PC-9 (cell line): ENCODE measurements at regions not wholly inside any gene's neighbourhood (a gene's known extent, or its start where the extent isn't known, plus 50 kb on each side); places are given as distances from the start of the nearest gene placed in this dataset.
"Not testable (repeated sequence)": the region's sequence is repeated elsewhere in the genome, so short reads cannot be mapped to it uniquely, and the experiment has no call there.

ENCODE experiments used
- BruUV-seq: library from RNA; stranded (reverse); fragments of 400-500 nt; replicated peaks from 2 replicates; lab custom pipeline; 2021; lab: Mats Ljungman, UMichigan
- CTCF ChIA-PET: fragments of 300-600 bp; sonication (Branson Sonifier 250); formaldehyde crosslinking; loops from one replicate; lab custom pipeline; 2022; ENCODE audit warnings: antibody characterized with exemption; lab: Charles Lee
- POLR2A ChIA-PET: fragments of 300-600 bp; sonication (Branson Sonifier 250); formaldehyde crosslinking; loops from one replicate; lab custom pipeline; 2022; ENCODE audit warnings: antibody characterized with exemption; ENCODE audit not compliant: unreplicated experiment; lab: Charles Lee
- DNase-seq, 2 experiments: peaks; one replicate each; pipeline versions ENCODE4 v3.0.0 to v3.0.0-alpha.2; 2015 to 2022; ENCODE audit warnings: mixed read lengths in 1 of 2
- H2AFZ ChIP-seq: fragments of 200-600 bp; sonication (generic); 2 replicates; pipeline ENCODE4 v1.8.1; 2017; ENCODE audit warnings: antibody characterized with exemption
- H3F3A ChIP-seq: fragments of 200-600 bp; sonication (generic); 2 replicates; pipeline ENCODE4 v1.8.1; 2017; ENCODE audit warnings: antibody characterized with exemption, mild to moderate bottlenecking, low read depth; ENCODE audit not compliant: insufficient read depth
- H3K27ac ChIP-seq: fragments of 200-600 bp; sonication (generic); 2 replicates; pipeline ENCODE4 v1.6.1; 2016; ENCODE audit warnings: mixed run types
- H3K27me3 ChIP-seq: fragments of 200-600 bp; sonication (generic); 2 replicates; pipeline ENCODE4 v1.6.1; 2016; ENCODE audit warnings: low read depth, mixed run types; ENCODE audit not compliant: insufficient read depth
- H3K36me3 ChIP-seq: fragments of 200-600 bp; sonication (generic); 2 replicates; pipeline ENCODE4 v1.6.1; 2016; ENCODE audit warnings: low read depth, mixed run types
- H3K4me1 ChIP-seq: fragments of 200-600 bp; sonication (generic); replicated peaks from 2 replicates; pipeline ENCODE4 v1.6.1; 2016; ENCODE audit warnings: mixed run types; ENCODE audit not compliant: insufficient read depth
- H3K4me2 ChIP-seq: fragments of 200-600 bp; sonication (generic); 2 replicates; pipeline ENCODE4 v1.6.1; 2017; ENCODE audit warnings: mixed run types
- H3K4me3 ChIP-seq: fragments of 200-600 bp; sonication (generic); 2 replicates; pipeline ENCODE4 v1.6.1; 2016; ENCODE audit warnings: mixed run types
- H3K79me2 ChIP-seq: fragments of 200-600 bp; sonication (generic); 2 replicates; pipeline ENCODE4 v1.6.1; 2017; ENCODE audit warnings: low read depth, mixed run types
- H3K9me2 ChIP-seq: fragments of 200-600 bp; sonication (generic); 2 replicates; pipeline ENCODE4 v1.8.1; 2017; ENCODE audit warnings: mild to moderate bottlenecking; ENCODE audit not compliant: insufficient read depth
- H3K9me3 ChIP-seq: fragments of 200-600 bp; sonication (generic); 2 replicates; pipeline ENCODE4 v1.8.1; 2016; ENCODE audit warnings: low read depth; ENCODE audit not compliant: insufficient read depth
- H4K20me1 ChIP-seq: fragments of 200-600 bp; sonication (generic); 2 replicates; pipeline ENCODE4 v1.8.1; 2017; ENCODE audit not compliant: insufficient read depth
- EZH2 ChIP-seq: fragments of 200-600 bp; sonication (generic); IDR thresholded peaks from 2 replicates; pipeline ENCODE4 v1.8.0; 2017; ENCODE audit warnings: antibody characterized with exemption, low read depth
- intact Hi-C: fragments of 100-400 bp; cut with micrococcal nuclease; formaldehyde crosslinking; loops from one replicate; pipeline ENCODE4 v1.10.0; 2022; ENCODE audit not compliant: unreplicated experiment
- TF ChIP-seq, protein P1 (sequence below): fragments of 200-600 bp; sonication (generic); conservative IDR thresholded peaks from 2 replicates; pipeline ENCODE4 v1.6.1; 2017; ENCODE audit warnings: mixed run types, antibody characterized with exemption, mild to moderate bottlenecking, moderate library complexity

DNA sequence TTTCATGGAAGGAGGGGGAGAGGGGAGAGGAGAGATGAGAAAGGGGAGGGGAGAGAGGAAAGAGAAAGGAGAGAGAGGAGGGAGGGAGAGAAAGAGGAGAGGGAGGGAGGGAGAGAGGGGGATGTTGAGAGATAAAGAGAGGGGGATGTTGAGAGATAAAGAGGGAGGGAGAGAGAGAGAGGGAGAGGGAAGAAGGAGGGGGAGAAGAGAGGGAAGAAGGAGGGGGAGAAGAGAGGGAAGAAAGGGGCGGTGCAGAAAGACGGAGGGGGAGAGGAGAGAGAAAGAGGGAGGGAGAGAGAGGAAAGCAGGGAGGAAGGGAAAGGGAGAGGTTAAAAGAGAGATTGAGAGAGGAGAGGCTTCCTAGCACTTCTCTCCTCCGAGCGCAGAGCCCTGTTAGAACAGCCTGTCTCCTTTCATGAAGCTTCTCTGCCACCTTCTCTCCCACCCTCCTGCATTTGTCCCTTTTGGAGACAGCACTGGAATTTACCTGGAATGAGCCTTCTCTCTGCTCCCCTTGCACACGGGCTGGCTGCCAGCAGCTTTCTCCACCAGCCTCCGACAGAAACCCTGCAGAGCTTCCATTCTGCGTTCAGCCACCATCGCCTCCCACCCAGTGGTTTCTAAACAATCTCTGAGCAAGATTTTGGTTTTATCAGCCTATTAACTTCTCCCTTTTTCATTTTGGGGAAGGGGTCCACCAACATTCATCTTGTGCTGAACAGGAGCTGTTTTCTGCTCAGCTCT lies 74.0 kb upstream of the CARD11 start:
- Histone ChIP-seq H3K27ac (no peak overlapping the region), H3K4me2 (no peak overlapping the region), H2AFZ (no peak overlapping the region), H3K36me3 (no peaks in the 10 kb centered on the region), H3K79me2 (no peaks in the 10 kb centered on the region), H3K9me2 (no peaks in the 10 kb centered on the region), H3K9me3 (peaks cover 16% of the 10 kb centered on the region; the same call in 1 of the 2 replicates), H3F3A (no peaks in the 10 kb centered on the region), H3K27me3 (no peaks in the 10 kb centered on the region), H3K4me3 (no peak overlapping the region), H4K20me1 (no peaks in the 10 kb centered on the region), H3K4me1 (no peaks in the 10 kb centered on the region)
- no peak for TF ChIP-seq EZH2
- TF ChIP-seq, protein P1, sequence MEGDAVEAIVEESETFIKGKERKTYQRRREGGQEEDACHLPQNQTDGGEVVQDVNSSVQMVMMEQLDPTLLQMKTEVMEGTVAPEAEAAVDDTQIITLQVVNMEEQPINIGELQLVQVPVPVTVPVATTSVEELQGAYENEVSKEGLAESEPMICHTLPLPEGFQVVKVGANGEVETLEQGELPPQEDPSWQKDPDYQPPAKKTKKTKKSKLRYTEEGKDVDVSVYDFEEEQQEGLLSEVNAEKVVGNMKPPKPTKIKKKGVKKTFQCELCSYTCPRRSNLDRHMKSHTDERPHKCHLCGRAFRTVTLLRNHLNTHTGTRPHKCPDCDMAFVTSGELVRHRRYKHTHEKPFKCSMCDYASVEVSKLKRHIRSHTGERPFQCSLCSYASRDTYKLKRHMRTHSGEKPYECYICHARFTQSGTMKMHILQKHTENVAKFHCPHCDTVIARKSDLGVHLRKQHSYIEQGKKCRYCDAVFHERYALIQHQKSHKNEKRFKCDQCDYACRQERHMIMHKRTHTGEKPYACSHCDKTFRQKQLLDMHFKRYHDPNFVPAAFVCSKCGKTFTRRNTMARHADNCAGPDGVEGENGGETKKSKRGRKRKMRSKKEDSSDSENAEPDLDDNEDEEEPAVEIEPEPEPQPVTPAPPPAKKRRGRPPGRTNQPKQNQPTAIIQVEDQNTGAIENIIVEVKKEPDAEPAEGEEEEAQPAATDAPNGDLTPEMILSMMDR, result no peak
- CTCF ChIA-PET, result no interaction called here
- POLR2A ChIA-PET, result no interaction called here
- DNase-seq, result no peak
- no TSS peak for BruUV-seq
- intact Hi-C loops, result no loop called here

DNA sequence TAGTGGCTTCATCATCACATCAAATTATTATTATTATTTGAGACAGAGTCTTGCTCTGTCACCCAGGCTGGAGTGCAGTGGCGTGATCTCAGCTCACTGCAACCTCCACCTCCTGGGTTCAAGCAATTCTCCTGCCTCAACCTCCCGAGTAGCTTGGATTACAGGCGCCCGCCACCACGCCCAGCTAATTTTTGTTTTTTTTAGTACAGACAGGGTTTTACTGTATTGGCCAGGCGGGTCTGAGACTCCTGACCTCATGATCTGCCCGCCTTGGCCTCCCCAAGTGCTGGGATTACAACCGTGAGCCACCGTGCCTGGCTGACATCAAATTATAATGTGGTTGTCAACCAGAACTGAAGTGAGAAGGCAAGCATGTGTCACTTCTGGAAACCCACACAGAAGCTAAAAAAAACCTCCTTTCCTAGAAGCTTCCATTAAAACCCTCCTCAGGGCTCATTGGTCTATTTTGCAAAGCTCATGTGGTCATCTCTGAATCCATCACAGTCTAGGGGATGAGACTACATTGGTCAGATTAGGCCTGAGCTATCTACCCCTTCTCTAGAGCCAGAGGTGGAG lies 75.8 kb upstream of the CARD11 start:
- POLR2A ChIA-PET, result not testable (repeated sequence)

DNA sequence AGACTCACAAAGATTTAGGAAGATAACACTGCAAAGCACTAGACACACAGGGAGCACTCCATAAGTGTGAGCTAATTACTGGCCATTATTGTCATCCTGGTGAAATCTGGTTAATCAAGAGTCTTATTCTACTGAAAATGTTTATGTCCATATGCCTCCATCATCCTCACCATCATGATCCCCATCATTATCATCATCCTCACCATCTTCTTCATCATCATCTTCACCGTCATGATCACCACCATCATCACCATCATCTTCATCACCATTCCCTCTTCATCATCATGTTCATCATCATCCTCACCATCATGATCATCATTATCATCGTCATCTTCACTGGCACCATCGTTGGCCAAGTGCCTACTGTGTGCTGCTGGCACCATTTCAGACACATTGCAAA lies 76.3 kb upstream of the CARD11 start:
- Histone ChIP-seq H3K36me3 (no peaks in the 10 kb centered on the region), H3K27ac (no peak overlapping the region), H3F3A (no peaks in the 10 kb centered on the region), H3K79me2 (no peaks in the 10 kb centered on the region), H3K4me1 (no peaks in the 10 kb centered on the region), H3K4me2 (no peak overlapping the region), H4K20me1 (no peaks in the 10 kb centered on the region), H3K9me2 (no peaks in the 10 kb centered on the region), H2AFZ (no peak overlapping the region), H3K4me3 (no peak overlapping the region), H3K27me3 (no peaks in the 10 kb centered on the region), H3K9me3 (peaks cover 16% of the 10 kb centered on the region; the same call in 1 of the 2 replicates)
- ChIA-PET CTCF (no interaction called here), POLR2A (no interaction called here)
- no peak for DNase-seq
- intact Hi-C loops, result no loop called here
- no TSS peak for BruUV-seq
- TF ChIP-seq, protein P1, result no peak
- TF ChIP-seq EZH2, result no peak

More for the DNA sequence above, 75.8 kb upstream of the CARD11 start:
- H3F3A ChIP-seq, H3K4me3 ChIP-seq, H3K9me2 ChIP-seq, DNase-seq, CTCF ChIA-PET, intact Hi-C loops, H3K27ac ChIP-seq, H3K4me1 ChIP-seq, H3K36me3 ChIP-seq, H3K27me3 ChIP-seq, H3K4me2 ChIP-seq, H2AFZ ChIP-seq, H4K20me1 ChIP-seq, BruUV-seq, H3K79me2 ChIP-seq: not testable (repeated sequence)
- peaks cover 16% of the 10 kb centered on the region; the same call in 1 of the 2 replicates for H3K9me3 ChIP-seq
